GM15510 (cell line): ENCODE measurements at regions not wholly inside any gene's neighbourhood (a gene's known extent, or its start where the extent isn't known, plus 50 kb on each side); places are given as distances from the start of the nearest gene placed in this dataset.

Experiments
- POLR2A ChIP-seq: IDR thresholded peaks from 3 replicates; pipeline ENCODE4 v1.6.1; 2011; ENCODE audit warnings: borderline replicate concordance; ENCODE audit not compliant: insufficient read length; ENCODE audit errors: extremely low read depth

GRCh38 chr22:49229483-49230193 lies 598.0 kb downstream of the BRD1 start:
- TF ChIP-seq POLR2A, result no peak

- no peak for TF ChIP-seq POLR2A
These were observed 599.1 kb downstream of the BRD1 start for GRCh38 chr22:49228431-49229037.

DNA sequence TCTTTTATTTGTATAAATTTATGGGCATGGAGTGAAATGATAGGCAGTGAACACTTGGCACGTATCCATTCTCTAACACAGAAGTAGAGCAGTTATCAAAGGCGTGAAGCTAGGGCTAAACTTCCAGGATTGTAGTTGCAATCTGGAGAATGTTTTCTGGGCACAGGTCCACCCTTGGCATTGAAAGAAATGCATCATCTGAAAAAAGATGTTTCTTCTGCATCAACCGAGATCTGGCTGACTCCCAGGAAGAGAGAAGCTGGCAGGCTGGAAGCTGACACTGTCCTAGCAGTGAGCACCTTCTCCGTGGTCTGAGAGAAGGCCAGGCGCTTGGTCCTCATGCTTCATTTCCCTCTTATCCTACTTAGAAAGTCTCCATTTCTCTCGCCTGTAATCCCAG lies 600.0 kb downstream of the BRD1 start:
- no peak for TF ChIP-seq POLR2A

GRCh38 chr22:49226096-49226495 lies 601.6 kb downstream of the BRD1 start:
- no peak for TF ChIP-seq POLR2A

- TF ChIP-seq POLR2A, result no peak
These were observed 603.4 kb downstream of the BRD1 start for GRCh38 chr22:49224243-49224642.

- TF ChIP-seq POLR2A, result no peak
These were observed 609.5 kb downstream of the BRD1 start for GRCh38 chr22:49218142-49218541.

GRCh38 chr22:49216579-49216978 lies 611.1 kb downstream of the BRD1 start:
- no peak for TF ChIP-seq POLR2A

DNA sequence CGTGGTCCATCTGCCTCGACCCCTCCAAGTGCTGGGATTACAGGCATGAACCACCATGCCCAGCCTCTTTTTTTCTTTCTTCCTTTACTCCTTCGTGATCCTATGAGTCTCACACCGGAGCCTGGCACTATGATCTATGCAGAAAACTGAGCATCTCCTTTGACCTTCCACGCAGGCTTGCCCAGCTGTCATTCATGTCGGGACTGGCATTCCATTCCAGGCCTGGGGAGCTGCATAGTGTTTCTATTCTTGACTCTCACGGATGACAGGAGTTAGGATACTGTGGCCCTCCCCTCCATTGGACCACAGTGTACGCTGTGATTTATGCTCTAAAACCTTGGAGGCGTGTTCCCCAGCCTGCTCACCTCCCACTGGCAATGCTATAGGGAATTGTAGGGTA lies 611.8 kb downstream of the BRD1 start:
- TF ChIP-seq POLR2A, result no peak

GRCh38 chr22:49214976-49215375 lies 612.7 kb downstream of the BRD1 start:
- TF ChIP-seq POLR2A, result no peak

GRCh38 chr22:49213731-49214352 lies 613.8 kb downstream of the BRD1 start:
- no peak for TF ChIP-seq POLR2A

DNA sequence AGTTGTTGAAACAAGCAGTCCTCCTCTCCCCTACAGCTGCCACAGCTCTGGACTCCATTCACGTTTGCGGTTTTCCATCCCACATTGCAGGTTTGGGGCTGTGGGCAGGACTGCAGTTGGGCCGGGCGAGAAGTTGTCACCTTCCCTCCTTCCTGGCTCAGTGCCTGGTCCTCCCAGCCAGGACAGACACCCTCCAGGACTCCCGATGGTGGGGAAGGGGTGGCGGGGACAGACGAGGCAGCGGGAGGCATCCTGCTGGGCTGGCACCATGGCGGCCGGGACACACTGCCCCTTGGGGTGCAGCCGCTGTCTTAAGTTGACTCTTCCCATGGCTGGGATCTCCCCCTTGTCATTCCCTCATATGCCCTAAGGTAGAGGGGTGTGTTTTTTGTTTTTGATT lies 615.2 kb downstream of the BRD1 start:
- TF ChIP-seq POLR2A, result no peak

DNA sequence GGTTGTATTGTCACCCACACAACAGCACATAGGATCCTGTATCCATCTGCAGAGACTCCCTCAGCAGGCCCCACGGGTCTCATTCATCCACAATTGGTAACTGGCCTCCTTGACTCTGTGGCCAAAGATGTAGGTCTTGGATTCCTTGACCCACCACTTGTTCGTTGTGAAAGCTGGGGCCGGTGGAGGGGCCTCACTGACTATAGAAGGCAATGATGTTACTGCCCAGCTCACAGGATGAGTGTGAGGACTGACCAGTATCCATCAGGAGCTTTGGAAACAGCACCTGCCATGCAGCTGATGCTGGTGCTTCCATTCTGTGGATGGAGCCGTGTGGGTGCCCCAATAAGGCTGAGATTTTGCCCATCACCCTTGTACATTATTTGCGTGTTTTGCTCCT lies 615.7 kb downstream of the BRD1 start:
- TF ChIP-seq POLR2A, result no peak

DNA sequence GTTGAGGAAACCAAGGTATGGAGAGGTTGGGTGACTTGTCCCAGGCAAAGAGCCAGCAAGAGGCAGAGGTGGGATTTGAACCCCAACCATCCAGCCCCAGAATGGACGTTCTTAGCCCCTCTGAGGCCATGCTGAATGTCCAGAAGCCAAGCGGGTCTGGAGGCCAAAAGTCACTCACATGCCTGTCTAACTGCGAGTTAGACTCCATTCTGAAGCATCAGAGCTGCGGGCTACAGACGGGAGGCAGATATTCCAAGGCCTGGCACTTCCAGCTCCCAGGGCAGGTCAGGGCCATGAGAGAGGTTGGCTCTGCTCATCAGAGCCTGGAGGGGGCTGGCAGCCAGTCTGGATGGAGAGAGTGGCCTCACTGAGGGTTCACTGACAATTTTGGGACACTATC lies 616.5 kb downstream of the BRD1 start:
- no peak for TF ChIP-seq POLR2A

- TF ChIP-seq POLR2A, result no peak
These were observed 617.1 kb downstream of the BRD1 start for GRCh38 chr22:49210606-49211005.

DNA sequence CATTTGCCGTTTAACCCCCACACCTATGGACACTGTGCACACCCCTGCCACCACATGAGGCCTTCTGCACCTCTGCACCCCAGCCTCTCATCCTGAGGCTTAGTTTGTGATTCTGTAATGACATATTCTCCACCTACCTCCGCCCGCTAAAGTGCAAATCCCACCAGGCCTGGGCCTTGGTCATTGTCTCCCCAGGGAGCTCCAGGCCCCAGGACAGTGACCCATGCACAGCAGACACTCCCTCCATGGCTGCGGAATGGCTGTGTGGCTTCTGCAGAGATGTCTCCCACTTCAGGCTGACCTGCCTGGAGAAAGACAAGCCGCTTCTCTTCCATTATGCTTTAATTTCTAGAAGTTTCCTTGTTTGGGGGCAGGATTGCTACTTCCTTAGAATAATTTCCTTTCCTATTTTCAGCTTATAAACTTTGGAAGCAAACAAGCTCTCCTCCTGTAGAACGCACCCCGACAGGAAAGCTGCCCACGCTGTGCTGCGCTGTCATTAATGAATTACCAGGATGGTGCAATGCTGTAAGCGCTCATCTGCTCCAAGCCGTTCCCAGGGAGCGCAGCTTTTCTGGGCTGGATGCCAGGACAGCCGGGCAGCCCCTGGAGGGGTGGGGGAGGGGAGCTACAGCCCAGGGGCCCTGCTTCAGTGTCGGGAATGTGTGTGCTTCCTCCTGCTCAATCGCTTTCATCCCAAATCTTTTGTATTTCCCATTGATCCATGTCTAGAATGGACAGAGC lies 618.0 kb downstream of the BRD1 start:
- TF ChIP-seq POLR2A, result no peak
